WTC11 (cell line): ENCODE measurements at regions not wholly inside any gene's neighbourhood (a gene's known extent, or its start where the extent isn't known, plus 50 kb on each side); places are given as distances from the start of the nearest gene placed in this dataset.

Source experiments
- ATF3 ChIP-seq: sonication (generic); formaldehyde crosslinking; conservative IDR thresholded peaks from 2 replicates; pipeline ENCODE4 v1.8.1; 2022; ENCODE audit warnings: mild to moderate bottlenecking, missing genetic modification reagents
- CTCF ChIP-seq: fragments of 200-600 bp; IDR thresholded peaks from 2 replicates; pipeline ENCODE4 v1.8.0; 2022; ENCODE audit warnings: antibody characterized with exemption
- E2F1 ChIP-seq: sonication (generic); formaldehyde crosslinking; IDR thresholded peaks from 2 replicates; pipeline ENCODE4 v1.8.0; 2022; ENCODE audit warnings: mild to moderate bottlenecking, missing genetic modification reagents
- FOXP1 ChIP-seq: sonication (generic); formaldehyde crosslinking; IDR thresholded peaks from 2 replicates; pipeline ENCODE4 v1.8.0; 2022; ENCODE audit warnings: missing genetic modification reagents, mild to moderate bottlenecking, moderate library complexity, borderline replicate concordance
- GRHL2 ChIP-seq: fragments of 250-450 bp; sonication (Bioruptor Pico); IDR thresholded peaks from 2 replicates; pipeline ENCODE4 v1.8.0; 2022; ENCODE audit warnings: mild to moderate bottlenecking, moderate library complexity; ENCODE audit not compliant: insufficient replicate concordance, severe bottlenecking
- JUN ChIP-seq: sonication (generic); formaldehyde crosslinking; IDR thresholded peaks from 2 replicates; pipeline ENCODE4 v1.8.0; 2023; ENCODE audit warnings: mild to moderate bottlenecking, missing genetic modification reagents
- KAT7 ChIP-seq: sonication (generic); formaldehyde crosslinking; IDR thresholded peaks from 2 replicates; pipeline ENCODE4 v1.8.1; 2023; ENCODE audit warnings: missing genetic modification reagents, mild to moderate bottlenecking, borderline replicate concordance
- MLX ChIP-seq: sonication (generic); formaldehyde crosslinking; IDR thresholded peaks from 2 replicates; pipeline ENCODE4 v1.8.1; 2023; ENCODE audit warnings: mild to moderate bottlenecking, missing genetic modification reagents, moderate library complexity
- SMAD4 ChIP-seq: sonication (generic); formaldehyde crosslinking; IDR thresholded peaks from 2 replicates; pipeline ENCODE4 v1.8.0; 2022; ENCODE audit warnings: mild to moderate bottlenecking, missing genetic modification reagents
- TP53 ChIP-seq: sonication (generic); formaldehyde crosslinking; IDR thresholded peaks from 2 replicates; pipeline ENCODE4 v1.8.1; 2023; ENCODE audit warnings: mild to moderate bottlenecking, missing genetic modification reagents
- ZBTB43 ChIP-seq: sonication (generic); formaldehyde crosslinking; IDR thresholded peaks from 2 replicates; pipeline ENCODE4 v1.8.1; 2023; ENCODE audit warnings: mild to moderate bottlenecking, missing genetic modification reagents
- TF ChIP-seq, protein P1 (sequence below): sonication (generic); formaldehyde crosslinking; IDR thresholded peaks from 2 replicates; pipeline ENCODE4 v1.8.1; 2023; ENCODE audit warnings: mild to moderate bottlenecking, missing genetic modification reagents

- TF ChIP-seq CTCF (no peak), JUN (CRISPR knock-in tag) (no peak), MLX (no peak), SMAD4 (no peak), GRHL2 (CRISPR knock-in tag) (no peak), E2F1 (CRISPR knock-in tag) (no peak), TP53 (CRISPR knock-in tag) (no peak), KAT7 (CRISPR knock-in tag) (no peak), ATF3 (CRISPR knock-in tag) (no peak), FOXP1 (no peak), ZBTB43 (CRISPR knock-in tag) (no peak)
- TF ChIP-seq, protein P1, sequence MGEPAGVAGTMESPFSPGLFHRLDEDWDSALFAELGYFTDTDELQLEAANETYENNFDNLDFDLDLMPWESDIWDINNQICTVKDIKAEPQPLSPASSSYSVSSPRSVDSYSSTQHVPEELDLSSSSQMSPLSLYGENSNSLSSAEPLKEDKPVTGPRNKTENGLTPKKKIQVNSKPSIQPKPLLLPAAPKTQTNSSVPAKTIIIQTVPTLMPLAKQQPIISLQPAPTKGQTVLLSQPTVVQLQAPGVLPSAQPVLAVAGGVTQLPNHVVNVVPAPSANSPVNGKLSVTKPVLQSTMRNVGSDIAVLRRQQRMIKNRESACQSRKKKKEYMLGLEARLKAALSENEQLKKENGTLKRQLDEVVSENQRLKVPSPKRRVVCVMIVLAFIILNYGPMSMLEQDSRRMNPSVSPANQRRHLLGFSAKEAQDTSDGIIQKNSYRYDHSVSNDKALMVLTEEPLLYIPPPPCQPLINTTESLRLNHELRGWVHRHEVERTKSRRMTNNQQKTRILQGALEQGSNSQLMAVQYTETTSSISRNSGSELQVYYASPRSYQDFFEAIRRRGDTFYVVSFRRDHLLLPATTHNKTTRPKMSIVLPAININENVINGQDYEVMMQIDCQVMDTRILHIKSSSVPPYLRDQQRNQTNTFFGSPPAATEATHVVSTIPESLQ (CRISPR knock-in tag), result no peak
Measured at GRCh38 chr20:40806929-40807820, 118.1 kb upstream of the MAFB start.
